SK-N-SH treated with all-trans-retinoic acid at 6 μM for 48 hours (cell line): ENCODE measurements at regions not wholly inside any gene's neighbourhood (a gene's known extent, or its start where the extent isn't known, plus 50 kb on each side); places are given as distances from the start of the nearest gene placed in this dataset.

Experiments
- ATAC-seq: fragments of 200-7000 bp; cut with Tn5 transposase; 3 replicates; pipeline ENCODE4 v1.9.1; 2020; ENCODE audit warnings: mild to moderate bottlenecking, moderate library complexity
- ARNTL ChIP-seq: fragments of 450-650 bp; formaldehyde crosslinking; IDR thresholded peaks from 2 replicates; pipeline ENCODE4 v1.5.0; 2020; ENCODE audit warnings: low read depth, mild to moderate bottlenecking, moderate library complexity, borderline replicate concordance
- CREB5 ChIP-seq: fragments of 250-450 bp; sonication (Bioruptor Pico); IDR thresholded peaks from 2 replicates; pipeline ENCODE4 v1.5.1; 2020; ENCODE audit warnings: low read depth, mild to moderate bottlenecking, moderate library complexity
- CSDC2 ChIP-seq: fragments of 250-450 bp; sonication (Bioruptor Pico); IDR thresholded peaks from 2 replicates; pipeline ENCODE4 v1.5.0; 2020; ENCODE audit warnings: mild to moderate bottlenecking, moderate library complexity
- CSRNP3 ChIP-seq: fragments of 250-450 bp; sonication (Bioruptor Pico); IDR thresholded peaks from 2 replicates; pipeline ENCODE4 v1.5.1; 2021; ENCODE audit warnings: mild to moderate bottlenecking, moderate library complexity
- ESRRG ChIP-seq: fragments of 250-450 bp; sonication (Bioruptor Pico); IDR thresholded peaks from 2 replicates; pipeline ENCODE4 v1.6.1; 2021; ENCODE audit warnings: mild to moderate bottlenecking
- PATZ1 ChIP-seq: fragments of 250-450 bp; sonication (Bioruptor Pico); IDR thresholded peaks from 2 replicates; pipeline ENCODE4 v1.8.0; 2020; ENCODE audit warnings: mild to moderate bottlenecking, moderate library complexity, borderline replicate concordance
- POU6F1 ChIP-seq: fragments of 250-450 bp; sonication (Bioruptor Pico); IDR thresholded peaks from 2 replicates; pipeline ENCODE4 v1.8.0; 2021; ENCODE audit warnings: low read depth, mild to moderate bottlenecking, moderate library complexity, borderline replicate concordance
- RARB ChIP-seq: fragments of 250-450 bp; sonication (Bioruptor Pico); IDR thresholded peaks from 2 replicates; pipeline ENCODE4 v1.8.0; 2021; ENCODE audit warnings: mild to moderate bottlenecking, moderate library complexity
- SNAI2 ChIP-seq: fragments of 250-450 bp; sonication (Bioruptor Pico); IDR thresholded peaks from 2 replicates; pipeline ENCODE4 v1.5.0; 2020; ENCODE audit warnings: mild to moderate bottlenecking, moderate library complexity
- TOX ChIP-seq: fragments of 250-450 bp; sonication (Bioruptor Pico); IDR thresholded peaks from 2 replicates; pipeline ENCODE4 v1.8.0; 2021; ENCODE audit warnings: mild to moderate bottlenecking, moderate library complexity, borderline replicate concordance
- TSHZ2 ChIP-seq: fragments of 250-450 bp; sonication (Bioruptor Pico); IDR thresholded peaks from 2 replicates; pipeline ENCODE4 v1.5.0; 2020; ENCODE audit warnings: mild to moderate bottlenecking, moderate library complexity
- ZC3H10 ChIP-seq: fragments of 250-450 bp; sonication (Bioruptor Pico); IDR thresholded peaks from 2 replicates; pipeline ENCODE4 v1.5.1; 2021; ENCODE audit warnings: mild to moderate bottlenecking, moderate library complexity
- ZFP3 ChIP-seq: fragments of 250-450 bp; sonication (Bioruptor Pico); IDR thresholded peaks from 2 replicates; pipeline ENCODE4 v1.5.0; 2020; ENCODE audit warnings: mild to moderate bottlenecking, moderate library complexity
- ZNF565 ChIP-seq: fragments of 450-650 bp; formaldehyde crosslinking; conservative IDR thresholded peaks from 2 replicates; pipeline ENCODE4 v1.5.0; 2020; ENCODE audit warnings: low read depth, mild to moderate bottlenecking, moderate library complexity
- ZNF70 ChIP-seq: fragments of 450-650 bp; formaldehyde crosslinking; IDR thresholded peaks from 2 replicates; pipeline ENCODE4 v1.5.0; 2020; ENCODE audit warnings: mild to moderate bottlenecking, moderate library complexity

- ATAC-seq: no peak; the same call in 1 of the 3 replicates
- no peak for TF ChIP-seq CREB5
Measured at GRCh38 chr6:139448998-139449610, 74.7 kb upstream of the CITED2 start.

GRCh38 chr6:139448051-139448649 lies 73.7 kb upstream of the CITED2 start:
- ATAC-seq: no peak
- TF ChIP-seq ZC3H10 (CRISPR knock-in tag) (no peak), RARB (CRISPR knock-in tag) (no peak), ESRRG (no peak), CREB5 (no peak), ZNF70 (CRISPR knock-in tag) (no peak), TSHZ2 (CRISPR knock-in tag) (no peak), CSRNP3 (no peak), POU6F1 (CRISPR knock-in tag) (no peak), ZFP3 (no peak), TOX (CRISPR knock-in tag) (no peak)

GRCh38 chr6:139447656-139447975 lies 73.2 kb upstream of the CITED2 start:
- no peak for ATAC-seq
- TF ChIP-seq ARNTL (no peak), CSDC2 (no peak), TSHZ2 (CRISPR knock-in tag) (no peak), PATZ1 (CRISPR knock-in tag) (no peak), CSRNP3 (no peak), ZNF565 (CRISPR knock-in tag) (no peak), ZFP3 (no peak), SNAI2 (CRISPR knock-in tag) (no peak)
